Skeletal muscle satellite cell (primary cell): ENCODE measurements at regions not wholly inside any gene's neighbourhood (a gene's known extent, or its start where the extent isn't known, plus 50 kb on each side); places are given as distances from the start of the nearest gene placed in this dataset.

Experiments used
- H3K27me3 ChIP-seq: 2 replicates; pipeline ENCODE4 v1.7.0; 2013; ENCODE audit warnings: low read length; ENCODE audit not compliant: control insufficient read depth, insufficient read depth
- H3K36me3 ChIP-seq: 2 replicates; pipeline ENCODE4 v1.7.0; 2013; ENCODE audit warnings: mild to moderate bottlenecking, control low read depth, low read length; ENCODE audit not compliant: insufficient read depth
- H3K4me1 ChIP-seq: 2 replicates; pipeline ENCODE4 v1.7.0; 2013; ENCODE audit warnings: low read length; ENCODE audit not compliant: control insufficient read depth, insufficient read depth
- H3K4me2 ChIP-seq: 2 replicates; pipeline ENCODE4 v1.7.0; 2013; ENCODE audit warnings: mild to moderate bottlenecking, low read length
- H3K4me3 ChIP-seq: 2 replicates; pipeline ENCODE4 v1.7.0; 2013; ENCODE audit warnings: low read length
- H3K9ac ChIP-seq: 2 replicates; pipeline ENCODE4 v1.7.0; 2013; ENCODE audit warnings: mild to moderate bottlenecking, low read depth, low read length, moderate library complexity
- H3K9me3 ChIP-seq: replicated peaks from 2 replicates; pipeline ENCODE4 v1.7.0; 2013; ENCODE audit warnings: mild to moderate bottlenecking, control low read depth, low read length

GRCh38 chr3:150049317-150049716, 78.6 kb upstream of the PFN2 start:
- H3K4me3 ChIP-seq, result no peak overlapping the region
- no peaks in the 10 kb centered on the region for H3K27me3 ChIP-seq
- no peaks in the 10 kb centered on the region for H3K36me3 ChIP-seq
- H3K4me2 ChIP-seq, result no peak overlapping the region
- H3K4me1 ChIP-seq, result peaks cover 3% of the 10 kb centered on the region
- H3K9ac ChIP-seq, result no peak overlapping the region
- no peaks in the 10 kb centered on the region for H3K9me3 ChIP-seq

GRCh38 chr3:150041877-150042276, 71.2 kb upstream of the PFN2 start:
- Histone ChIP-seq H3K36me3 (no peaks in the 10 kb centered on the region), H3K27me3 (no peaks in the 10 kb centered on the region), H3K9ac (no peak overlapping the region), H3K4me3 (no peak overlapping the region), H3K9me3 (no peaks in the 10 kb centered on the region), H3K4me1 (no peaks in the 10 kb centered on the region), H3K4me2 (no peak overlapping the region)

GRCh38 chr3:150040097-150040496, 69.4 kb upstream of the PFN2 start:
- H3K4me2 ChIP-seq, result no peak overlapping the region
- no peaks in the 10 kb centered on the region for H3K9me3 ChIP-seq
- H3K36me3 ChIP-seq, result no peaks in the 10 kb centered on the region
- H3K4me1 ChIP-seq, result no peaks in the 10 kb centered on the region
- no peaks in the 10 kb centered on the region for H3K27me3 ChIP-seq
- no peak overlapping the region for H3K4me3 ChIP-seq
- no peak overlapping the region for H3K9ac ChIP-seq

- no peaks in the 10 kb centered on the region for H3K9me3 ChIP-seq
- no peak overlapping the region for H3K9ac ChIP-seq
- H3K4me3 ChIP-seq, result no peak overlapping the region
Observed at GRCh38 chr3:150038830-150039229, 68.1 kb upstream of the PFN2 start.

DNA sequence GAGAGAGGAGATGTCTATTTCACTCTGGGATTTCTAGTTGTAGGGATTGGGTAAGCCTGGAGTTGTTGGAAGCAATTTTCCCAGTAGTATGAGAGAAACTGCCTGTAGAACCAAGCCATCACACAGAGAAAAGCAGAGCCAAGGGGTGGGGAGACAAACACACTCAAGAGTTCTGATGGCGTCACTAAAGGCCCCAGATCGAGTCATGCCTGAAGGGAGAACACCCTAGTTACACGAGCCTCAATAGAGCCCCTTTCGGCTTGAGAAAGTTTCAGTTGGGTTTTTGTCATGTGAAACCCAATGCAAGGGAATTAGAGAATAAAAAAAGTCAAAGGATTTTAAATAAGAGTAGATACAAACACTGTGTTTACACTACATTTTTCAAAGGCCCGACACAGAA, 66.1 kb upstream of the PFN2 start:
- Histone ChIP-seq H3K9me3 (no peaks in the 10 kb centered on the region), H3K4me2 (no peak overlapping the region), H3K9ac (no peak overlapping the region), H3K4me3 (no peak overlapping the region), H3K27me3 (no peaks in the 10 kb centered on the region), H3K4me1 (no peaks in the 10 kb centered on the region), H3K36me3 (no peaks in the 10 kb centered on the region)

More at GRCh38 chr3:150038830-150039229, 68.1 kb upstream of the PFN2 start:
- Histone ChIP-seq H3K4me2 (no peak overlapping the region), H3K4me1 (no peaks in the 10 kb centered on the region), H3K27me3 (no peaks in the 10 kb centered on the region), H3K36me3 (no peaks in the 10 kb centered on the region)

GRCh38 chr3:150035910-150036612, 65.4 kb upstream of the PFN2 start:
- H3K4me2 ChIP-seq, result no peak overlapping the region
- H3K36me3 ChIP-seq, result no peaks in the 10 kb centered on the region
- no peak overlapping the region for H3K9ac ChIP-seq
- no peaks in the 10 kb centered on the region for H3K4me1 ChIP-seq
- no peak overlapping the region for H3K4me3 ChIP-seq
- H3K9me3 ChIP-seq, result no peaks in the 10 kb centered on the region
- H3K27me3 ChIP-seq, result no peaks in the 10 kb centered on the region

GRCh38 chr3:150035301-150035779, 64.6 kb upstream of the PFN2 start:
- Histone ChIP-seq H3K4me2 (no peak overlapping the region), H3K36me3 (no peaks in the 10 kb centered on the region), H3K4me1 (no peaks in the 10 kb centered on the region), H3K4me3 (no peak overlapping the region), H3K9ac (no peak overlapping the region), H3K9me3 (no peaks in the 10 kb centered on the region), H3K27me3 (no peaks in the 10 kb centered on the region)

DNA sequence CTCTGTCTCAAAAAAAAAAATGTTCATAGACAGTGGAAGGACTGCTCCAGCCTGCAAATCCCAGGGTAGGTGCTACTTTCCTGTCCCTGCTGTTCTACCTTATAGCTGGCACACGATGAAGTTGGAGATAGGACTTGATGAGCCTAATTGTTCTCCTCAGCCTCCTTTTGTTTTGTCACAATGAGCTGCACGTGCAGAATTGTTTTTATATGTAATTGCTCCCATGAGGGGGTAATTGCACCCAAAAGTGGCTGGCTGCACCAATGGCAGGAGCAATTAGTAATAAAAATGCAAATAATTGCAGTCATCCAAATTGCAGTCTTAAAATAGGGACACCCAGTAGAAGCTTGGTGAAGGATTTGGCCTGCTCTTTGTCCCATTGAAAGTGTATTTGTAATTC, 63.0 kb upstream of the PFN2 start:
- no peak overlapping the region for H3K9ac ChIP-seq
- no peaks in the 10 kb centered on the region for H3K9me3 ChIP-seq
- H3K4me2 ChIP-seq, result no peak overlapping the region
- H3K4me1 ChIP-seq, result no peaks in the 10 kb centered on the region
- H3K27me3 ChIP-seq, result no peaks in the 10 kb centered on the region
- H3K36me3 ChIP-seq, result no peaks in the 10 kb centered on the region
- H3K4me3 ChIP-seq, result no peak overlapping the region

DNA sequence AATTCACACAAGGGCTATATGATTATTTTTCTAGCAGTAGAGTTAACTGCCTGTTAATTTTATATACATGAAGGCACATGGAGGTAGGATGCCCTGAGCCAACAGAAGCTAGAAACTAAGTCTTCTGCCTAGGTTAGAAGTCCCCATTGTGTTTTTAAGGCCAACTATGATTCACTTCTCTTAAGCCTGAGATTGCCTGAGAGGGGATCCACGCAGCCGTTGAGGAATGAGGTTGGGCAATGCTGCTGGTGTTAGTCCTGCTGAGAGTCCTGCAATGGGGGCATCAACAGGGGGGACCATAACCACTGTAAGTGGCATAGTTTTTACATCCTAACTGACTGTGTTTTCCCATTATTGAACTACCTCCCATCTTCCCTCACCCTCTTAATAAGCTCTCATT, 60.1 kb upstream of the PFN2 start:
- H3K9ac ChIP-seq, result no peak overlapping the region
- H3K4me2 ChIP-seq, result no peak overlapping the region
- no peaks in the 10 kb centered on the region for H3K4me1 ChIP-seq
- no peaks in the 10 kb centered on the region for H3K9me3 ChIP-seq
- no peaks in the 10 kb centered on the region for H3K36me3 ChIP-seq
- H3K4me3 ChIP-seq, result no peak overlapping the region
- no peaks in the 10 kb centered on the region for H3K27me3 ChIP-seq

GRCh38 chr3:150023239-150023636, 52.5 kb upstream of the PFN2 start:
- Histone ChIP-seq H3K4me2 (no peak overlapping the region), H3K36me3 (no peaks in the 10 kb centered on the region), H3K9ac (no peak overlapping the region), H3K4me3 (no peak overlapping the region), H3K9me3 (no peaks in the 10 kb centered on the region), H3K4me1 (peaks cover 15% of the 10 kb centered on the region), H3K27me3 (no peaks in the 10 kb centered on the region)

DNA sequence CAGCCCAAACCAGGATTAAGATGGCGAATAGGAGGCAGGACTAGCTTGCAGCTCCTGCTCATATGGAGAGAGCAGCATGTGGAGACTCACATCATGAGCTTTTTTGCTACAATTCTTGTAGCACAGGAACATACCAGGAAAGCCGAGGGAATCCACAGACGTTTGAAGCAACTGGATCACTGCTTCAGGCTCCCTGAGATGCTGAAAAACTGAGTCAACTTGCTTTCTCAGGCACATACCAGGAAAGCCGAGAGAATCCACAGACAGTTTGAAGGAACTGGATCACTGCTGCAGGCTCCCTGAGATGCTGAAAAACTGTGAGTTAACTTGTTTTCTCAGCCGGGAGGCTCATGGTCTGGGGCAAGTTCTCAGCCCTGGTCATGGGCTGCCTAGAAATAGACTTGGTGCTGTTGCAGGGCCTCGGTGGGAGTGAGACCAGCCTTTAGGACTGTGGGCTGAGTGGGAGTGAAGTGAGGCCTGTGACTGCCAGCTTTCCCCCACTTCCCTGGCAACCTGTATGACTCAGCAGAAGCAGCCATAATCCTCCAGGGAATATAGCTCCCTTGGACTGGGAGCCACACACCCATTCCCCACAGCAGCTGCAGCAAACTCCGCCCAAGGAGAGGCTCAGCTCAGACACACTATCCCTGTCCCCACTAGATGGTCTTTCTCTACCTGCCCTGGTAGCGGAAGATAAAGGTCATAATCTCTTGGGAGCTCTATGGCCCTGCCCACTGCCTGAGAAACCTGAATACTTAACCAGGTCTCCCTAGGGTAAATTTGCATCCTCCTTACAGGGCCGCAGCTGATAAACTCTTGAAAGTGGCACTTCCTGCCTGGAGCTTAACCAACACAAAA, 51.9 kb upstream of the PFN2 start:
- no peaks in the 10 kb centered on the region for H3K9me3 ChIP-seq
- no peak overlapping the region for H3K4me3 ChIP-seq
- H3K27me3 ChIP-seq, result no peaks in the 10 kb centered on the region
- H3K36me3 ChIP-seq, result no peaks in the 10 kb centered on the region
- H3K9ac ChIP-seq, result no peak overlapping the region
- H3K4me1 ChIP-seq, result peaks cover 15% of the 10 kb centered on the region
- H3K4me2 ChIP-seq, result no peak overlapping the region
